H1 (cell line): ENCODE measurements at regions not wholly inside any gene's neighbourhood (a gene's known extent, or its start where the extent isn't known, plus 50 kb on each side); places are given as distances from the start of the nearest gene placed in this dataset.

Source experiments
- CTCF ChIA-PET: fragments of 300-600 bp; sonication (Branson Sonifier 250); formaldehyde crosslinking; loops from one replicate; lab custom pipeline; 2021; ENCODE audit not compliant: partially characterized antibody; lab: Charles Lee
- POLR2A ChIA-PET: fragments of 300-600 bp; sonication (Branson Sonifier 250); formaldehyde crosslinking; loops from one replicate; lab custom pipeline; 2021; ENCODE audit warnings: inconsistent platforms; ENCODE audit not compliant: partially characterized antibody; lab: Charles Lee
- DNase-seq, 2 experiments: peaks; one replicate each; pipeline versions ENCODE4 v3.0.0 to v3.0.0-alpha.2; 2010 to 2022; ENCODE audit warnings: low spot score in 2 of 2, low read depth in 1 of 2, mixed read lengths in 1 of 2
- FAIRE-seq: peaks from 2 replicates; lab custom pipeline; 2011; peaks lifted over from hg19 to GRCh38; lab: Jason Lieb, UNC
- H2AFZ ChIP-seq: 2 replicates; pipeline ENCODE4 v1.8.1; 2012; ENCODE audit warnings: low read length, inconsistent platforms
- H2AK5ac ChIP-seq: 2 replicates; pipeline ENCODE4 v1.6.1; 2013; ENCODE audit warnings: low read depth, low read length
- H2BK120ac ChIP-seq: replicated peaks from 2 replicates; pipeline ENCODE3; 2013; ENCODE audit warnings: low read depth, low read length, inconsistent platforms
- H2BK12ac ChIP-seq: 2 replicates; pipeline ENCODE4 v1.6.1; 2013; ENCODE audit warnings: low read depth, low read length
- H2BK15ac ChIP-seq: 2 replicates; pipeline ENCODE4 v1.6.1; 2013; ENCODE audit warnings: low read length
- H2BK20ac ChIP-seq: 2 replicates; pipeline ENCODE4 v1.6.1; 2013; ENCODE audit warnings: low read length
- H2BK5ac ChIP-seq: 2 replicates; pipeline ENCODE4 v1.6.1; 2013; ENCODE audit warnings: low read depth, low read length
- H3K14ac ChIP-seq: 2 replicates; pipeline ENCODE4 v1.6.1; 2013; ENCODE audit warnings: inconsistent platforms; ENCODE audit not compliant: insufficient read length
- H3K18ac ChIP-seq: 2 replicates; pipeline ENCODE4 v1.6.1; 2013; ENCODE audit warnings: low read length; ENCODE audit errors: extremely low read depth
- H3K23ac ChIP-seq: 2 replicates; pipeline ENCODE4 v1.6.1; 2013; ENCODE audit warnings: inconsistent platforms; ENCODE audit not compliant: insufficient read length
- H3K23me2 ChIP-seq: 2 replicates; pipeline ENCODE4 v1.6.1; 2013; ENCODE audit warnings: low read depth, low read length
- H3K27ac ChIP-seq: 2 replicates; pipeline ENCODE4 v1.6.1; 2011; ENCODE audit warnings: low read depth, low read length, inconsistent platforms
- H3K27me3 ChIP-seq, 4 experiments: replicated peaks in 1 of 4; 1 replicate in 1 of 4; 2 replicates in 3 of 4; pipeline versions ENCODE4 v1.6.1 to v1.8.1; 2011 to 2013; ENCODE audit warnings: low read length in 3 of 4, mild to moderate bottlenecking in 3 of 4, inconsistent platforms in 2 of 4, mixed read lengths in 2 of 4, moderate library complexity in 1 of 4; ENCODE audit not compliant: control insufficient read depth in 3 of 4, insufficient read depth in 3 of 4; ENCODE audit errors: extremely low read depth in 1 of 4
- H3K36me3 ChIP-seq, 4 experiments: 2 replicates each; pipeline versions ENCODE4 v1.6.1 to v1.8.1; 2011 to 2013; ENCODE audit warnings: mild to moderate bottlenecking in 4 of 4, low read length in 3 of 4, moderate library complexity in 2 of 4, control low read depth in 1 of 4, inconsistent platforms in 1 of 4; ENCODE audit not compliant: insufficient read depth in 4 of 4, control insufficient read depth in 2 of 4
- H3K4ac ChIP-seq: replicated peaks from 2 replicates; pipeline ENCODE3; 2013; ENCODE audit warnings: low read length, low read depth, mixed read lengths, inconsistent platforms; ENCODE audit not compliant: insufficient read length
- H3K4me1 ChIP-seq, 4 experiments: replicated peaks in 1 of 4; 1 replicate in 1 of 4; 2 replicates in 3 of 4; pipeline versions ENCODE4 v1.6.1 to v1.8.1; 2011 to 2013; ENCODE audit warnings: low read length in 3 of 4, inconsistent platforms in 2 of 4, mixed read lengths in 1 of 4; ENCODE audit not compliant: insufficient read depth in 4 of 4, control insufficient read depth in 3 of 4
- H3K4me2 ChIP-seq, 2 experiments: 2 replicates each; pipeline versions ENCODE4 v1.6.1 to v1.8.1; 2011 to 2013; ENCODE audit warnings: low read depth in 2 of 2, low read length in 2 of 2, control low read depth in 1 of 2, inconsistent platforms in 1 of 2, mild to moderate bottlenecking in 1 of 2; ENCODE audit not compliant: insufficient read depth in 1 of 2
- H3K4me3 ChIP-seq, 4 experiments: fragments of 200-600, 300-600 bp in 1 of 4; sonication (generic), shearing (Covaris generic), sonication (Bioruptor Twin) in 1 of 4; 2 replicates each; pipeline versions ENCODE4 v1.5.1 to v1.8.1; 2011 to 2016; ENCODE audit warnings: low read length in 4 of 4, low read depth in 3 of 4, control low read depth in 2 of 4, inconsistent platforms in 2 of 4, mild to moderate bottlenecking in 2 of 4, mixed read lengths in 1 of 4, moderate library complexity in 1 of 4; ENCODE audit not compliant: insufficient read depth in 2 of 4; ENCODE audit errors: extremely low read depth in 1 of 4
- H3K56ac ChIP-seq: replicated peaks from 2 replicates; pipeline ENCODE3; 2013; ENCODE audit warnings: low read depth, mild to moderate bottlenecking, mixed read lengths, low read length, inconsistent platforms; ENCODE audit not compliant: insufficient read length
- H3K79me1 ChIP-seq: 2 replicates; pipeline ENCODE4 v1.6.1; 2013; ENCODE audit warnings: low read depth, low read length, control low read depth
- H3K79me2 ChIP-seq, 2 experiments: 2 replicates each; pipeline versions ENCODE4 v1.6.1 to v1.8.1; 2012 to 2013; ENCODE audit warnings: low read length in 2 of 2, mild to moderate bottlenecking in 2 of 2, inconsistent platforms in 1 of 2; ENCODE audit not compliant: insufficient read depth in 2 of 2, control insufficient read depth in 1 of 2
- H3K9ac ChIP-seq, 4 experiments: replicated peaks in 1 of 4; 1 replicate in 1 of 4; 2 replicates in 3 of 4; pipeline versions ENCODE4 v1.6.1 to v1.8.1; 2011 to 2013; ENCODE audit warnings: low read depth in 3 of 4, low read length in 3 of 4, control low read depth in 2 of 4, mild to moderate bottlenecking in 2 of 4, moderate library complexity in 2 of 4, inconsistent platforms in 1 of 4; ENCODE audit errors: extremely low read depth in 1 of 4
- H3K9me3 ChIP-seq, 2 experiments: 2 replicates each; pipeline versions ENCODE4 v1.6.1 to v1.8.1; 2012 to 2013; ENCODE audit warnings: mild to moderate bottlenecking in 2 of 2, moderate library complexity in 2 of 2, control low read depth in 1 of 2, inconsistent platforms in 1 of 2, low read depth in 1 of 2, low read length in 1 of 2, mixed read lengths in 1 of 2; ENCODE audit not compliant: insufficient read depth in 2 of 2
- H4K20me1 ChIP-seq, 2 experiments: replicated peaks in 1 of 2; 2 replicates each; pipeline versions ENCODE3 to v1.8.1; 2011 to 2013; ENCODE audit warnings: inconsistent platforms in 2 of 2, low read length in 2 of 2, mild to moderate bottlenecking in 1 of 2; ENCODE audit not compliant: insufficient read depth in 2 of 2, control insufficient read depth in 1 of 2
- H4K5ac ChIP-seq: 2 replicates; pipeline ENCODE4 v1.6.1; 2013; ENCODE audit warnings: low read length, low read depth, mixed read lengths, inconsistent platforms; ENCODE audit not compliant: insufficient read length
- H4K8ac ChIP-seq: 2 replicates; pipeline ENCODE4 v1.8.0; 2013; ENCODE audit warnings: mild to moderate bottlenecking, moderate library complexity, low read length, inconsistent platforms; ENCODE audit not compliant: insufficient read depth; ENCODE audit errors: extremely low read depth
- H4K91ac ChIP-seq: replicated peaks from 2 replicates; pipeline ENCODE3; 2013; ENCODE audit warnings: low read length, mixed read lengths, inconsistent platforms; ENCODE audit not compliant: insufficient read length
- BRCA1 ChIP-seq: IDR thresholded peaks from 2 replicates; pipeline ENCODE4 v1.6.1; 2012; ENCODE audit warnings: low read depth, low read length, improper control_type of control experiment
- CBX8 ChIP-seq: fragments of 300-800, 300-1000 bp; sonication (generic); IDR thresholded peaks from 2 replicates; pipeline ENCODE4 v1.7.1; 2016; ENCODE audit warnings: low read depth, low read length, borderline replicate concordance
- E2F6 ChIP-seq: IDR thresholded peaks from 2 replicates; pipeline ENCODE4 v1.6.1; 2012; ENCODE audit warnings: inconsistent platforms
- EGR1 ChIP-seq: IDR thresholded peaks from 2 replicates; pipeline ENCODE4 v1.6.1; 2011; ENCODE audit warnings: low read depth, low read length, borderline replicate concordance
- GTF2F1 ChIP-seq: IDR thresholded peaks from 2 replicates; pipeline ENCODE4 v1.6.1; 2012; ENCODE audit warnings: low read depth, low read length, improper control_type of control experiment, borderline replicate concordance
- JUND ChIP-seq: IDR thresholded peaks from 2 replicates; pipeline ENCODE4 v1.6.1; 2011; ENCODE audit warnings: mild to moderate bottlenecking, improper control_type of control experiment, low read length
- KDM1A ChIP-seq: fragments of 200-600, 300-600 bp; sonication (generic); IDR thresholded peaks from 2 replicates; pipeline ENCODE4 v1.7.1; 2016; ENCODE audit warnings: mild to moderate bottlenecking, low read length, borderline replicate concordance
- KDM4A ChIP-seq: IDR thresholded peaks from one replicate; pipeline ENCODE4 v1.7.1; 2012; ENCODE audit warnings: low read depth, mild to moderate bottlenecking, moderate library complexity, low read length, inconsistent platforms; ENCODE audit not compliant: severe bottlenecking
- KDM5A ChIP-seq: fragments of 200-600 bp; IDR thresholded peaks from 2 replicates; pipeline ENCODE4 v1.7.1; 2012; ENCODE audit warnings: mild to moderate bottlenecking, low read length, inconsistent platforms, mixed read lengths
- NANOG ChIP-seq: IDR thresholded peaks from 2 replicates; pipeline ENCODE4 v1.6.1; 2011; ENCODE audit warnings: low read length, low read depth, mild to moderate bottlenecking, inconsistent platforms; ENCODE audit not compliant: insufficient read depth, poor library complexity, severe bottlenecking
- PHF8 ChIP-seq: fragments of 200-600 bp; sonication (generic); conservative IDR thresholded peaks from 2 replicates; pipeline ENCODE4 v1.7.1; 2012; ENCODE audit warnings: low read depth, mild to moderate bottlenecking, inconsistent platforms, low read length, moderate library complexity
- POLR2AphosphoS5 ChIP-seq: IDR thresholded peaks from 2 replicates; pipeline ENCODE4 v1.6.1; 2011; ENCODE audit warnings: low read depth, low read length
- SRF ChIP-seq: IDR thresholded peaks from 2 replicates; pipeline ENCODE4 v1.6.1; 2011; ENCODE audit warnings: mild to moderate bottlenecking, low read depth, low read length, moderate library complexity
- TCF12 ChIP-seq: IDR thresholded peaks from 2 replicates; pipeline ENCODE4 v1.6.1; 2011; ENCODE audit warnings: low read depth, mild to moderate bottlenecking, low read length
- WGBS, 2 experiments: shearing (Covaris generic) in 1 of 2; methylation state at CpG; one replicate each; pipeline versions ENCODE4 v1.1.6 to v1.1.7; 2013 to 2015; ENCODE audit warnings: low lambda C conversion rate in 2 of 2, mixed read lengths in 2 of 2, inconsistent platforms in 1 of 2, low coverage in 1 of 2, missing lambda C conversion rate in 1 of 2; ENCODE audit not compliant: insufficient replicate concordance in 2 of 2, insufficient coverage in 1 of 2, insufficient read length in 1 of 2; ENCODE audit errors: extremely low coverage in 1 of 2, missing lambda C conversion rate in 1 of 2; 5-methylcytosine and 5-hydroxymethylcytosine counted together

DNA sequence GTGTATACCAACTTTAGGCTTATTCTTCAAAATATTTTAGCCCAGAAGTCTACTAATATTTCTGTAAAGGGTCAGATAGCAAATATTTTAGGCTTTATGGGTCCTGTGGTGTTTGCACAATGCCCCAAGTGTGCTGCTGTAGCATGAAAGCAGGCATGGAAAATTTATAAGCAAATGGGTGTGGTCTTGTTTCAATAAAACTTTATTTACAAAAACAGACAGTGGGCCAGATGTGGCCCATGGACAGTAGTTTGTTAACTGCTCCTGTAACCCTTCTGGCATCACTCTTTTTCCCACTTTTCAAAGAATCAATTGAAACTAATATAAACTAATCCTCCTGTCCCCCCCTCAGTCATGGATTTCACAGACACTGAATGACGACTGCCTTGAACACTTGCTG, 410.7 kb downstream of the SHISA9 start:
- FAIRE-seq (no peak), DNase-seq (no peak)
- H3K18ac ChIP-seq = no peak overlapping the region
- no peak overlapping the region for H2BK20ac ChIP-seq
- H4K20me1 ChIP-seq = no peaks in the 10 kb centered on the region
- H4K91ac ChIP-seq = no peak overlapping the region
- H3K4me2 ChIP-seq = no peak overlapping the region
- no peak overlapping the region for H3K9ac ChIP-seq
- H3K27me3 ChIP-seq = no peaks in the 10 kb centered on the region
- H3K79me2 ChIP-seq = no peaks in the 10 kb centered on the region
- H3K4ac ChIP-seq = no peak overlapping the region
- no peak overlapping the region for H2AFZ ChIP-seq
- H3K79me1 ChIP-seq = no peaks in the 10 kb centered on the region
- H3K9me3 ChIP-seq = no peaks in the 10 kb centered on the region
- no peak overlapping the region for H2AK5ac ChIP-seq
- 78% methylated on average over 1 of the region's 1 CpG; no CpG with 5 or more reads in 1 of the 2 experiments for WGBS, 2 experiments
- H2BK5ac ChIP-seq = no peak overlapping the region
- H3K36me3 ChIP-seq = no peaks in the 10 kb centered on the region
- TF ChIP-seq KDM5A (no peak), CBX8 (no peak), EGR1 (no peak), GTF2F1 (no peak), TCF12 (no peak), PHF8 (no peak), KDM1A (no peak), BRCA1 (no peak), POLR2AphosphoS5 (no peak), JUND (no peak), SRF (no peak), E2F6 (no peak), NANOG (no peak), KDM4A (no peak)
- ChIA-PET CTCF (no interaction called here), POLR2A (no interaction called here)
- H3K23me2 ChIP-seq = no peaks in the 10 kb centered on the region
- H3K56ac ChIP-seq = no peak overlapping the region
- no peak overlapping the region for H3K23ac ChIP-seq
- no peak overlapping the region for H3K14ac ChIP-seq
- H3K27ac ChIP-seq = no peak overlapping the region
- H4K5ac ChIP-seq = no peak overlapping the region
- no peak overlapping the region for H2BK120ac ChIP-seq
- no peak overlapping the region for H3K4me3 ChIP-seq
- no peak overlapping the region for H4K8ac ChIP-seq
- H3K4me1 ChIP-seq = no peaks in the 10 kb centered on the region; a peak in 1 of 7 replicates
- no peak overlapping the region for H2BK12ac ChIP-seq
- no peak overlapping the region for H2BK15ac ChIP-seq
